ENCODE measurements at regions not wholly inside any gene's neighbourhood (a gene's known extent, or its start where the extent isn't known, plus 50 kb on each side); places are given as distances from the start of the nearest gene placed in this dataset.
"Not testable (repeated sequence)": the region's sequence is repeated elsewhere in the genome, so short reads cannot be mapped to it uniquely, and the experiment has no call there.

DNA sequence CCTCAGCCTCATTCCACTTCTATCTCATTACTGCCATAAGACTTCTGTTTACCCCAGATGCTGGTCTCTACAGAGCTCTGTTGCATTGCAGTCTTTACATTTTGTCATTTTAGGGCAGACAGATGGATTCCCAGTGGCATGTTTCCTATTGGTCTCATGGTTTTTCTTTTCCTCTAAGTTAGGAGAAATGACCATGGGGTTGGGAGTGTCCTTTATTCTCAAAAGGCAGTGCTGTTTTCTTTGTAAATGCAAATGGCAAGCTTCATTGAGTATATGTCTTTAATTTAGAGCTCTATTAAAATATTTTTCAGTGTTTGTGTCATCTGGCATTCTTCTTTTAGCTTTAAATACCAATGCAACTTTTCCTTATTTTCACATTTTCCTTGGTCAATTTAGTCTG, 57.0 kb downstream of the MSTN start:
- H3K27me3 ChIP-seq: no peaks in the 10 kb centered on the region
- H3K27ac ChIP-seq: no peak overlapping the region
- H3K4me3 ChIP-seq: no peak overlapping the region
- no peaks in the 10 kb centered on the region for H3K4me1 ChIP-seq
- intact Hi-C loops (cut with DNase I): no loop called here
- no peak for DNase-seq
- H3K36me3 ChIP-seq: no peaks in the 10 kb centered on the region
- H3K9me3 ChIP-seq: no peaks in the 10 kb centered on the region
- TF ChIP-seq, protein P1, sequence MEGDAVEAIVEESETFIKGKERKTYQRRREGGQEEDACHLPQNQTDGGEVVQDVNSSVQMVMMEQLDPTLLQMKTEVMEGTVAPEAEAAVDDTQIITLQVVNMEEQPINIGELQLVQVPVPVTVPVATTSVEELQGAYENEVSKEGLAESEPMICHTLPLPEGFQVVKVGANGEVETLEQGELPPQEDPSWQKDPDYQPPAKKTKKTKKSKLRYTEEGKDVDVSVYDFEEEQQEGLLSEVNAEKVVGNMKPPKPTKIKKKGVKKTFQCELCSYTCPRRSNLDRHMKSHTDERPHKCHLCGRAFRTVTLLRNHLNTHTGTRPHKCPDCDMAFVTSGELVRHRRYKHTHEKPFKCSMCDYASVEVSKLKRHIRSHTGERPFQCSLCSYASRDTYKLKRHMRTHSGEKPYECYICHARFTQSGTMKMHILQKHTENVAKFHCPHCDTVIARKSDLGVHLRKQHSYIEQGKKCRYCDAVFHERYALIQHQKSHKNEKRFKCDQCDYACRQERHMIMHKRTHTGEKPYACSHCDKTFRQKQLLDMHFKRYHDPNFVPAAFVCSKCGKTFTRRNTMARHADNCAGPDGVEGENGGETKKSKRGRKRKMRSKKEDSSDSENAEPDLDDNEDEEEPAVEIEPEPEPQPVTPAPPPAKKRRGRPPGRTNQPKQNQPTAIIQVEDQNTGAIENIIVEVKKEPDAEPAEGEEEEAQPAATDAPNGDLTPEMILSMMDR (IDR thresholded peaks at IDR 0.05): no peak
- ATAC-seq: no peak

DNA sequence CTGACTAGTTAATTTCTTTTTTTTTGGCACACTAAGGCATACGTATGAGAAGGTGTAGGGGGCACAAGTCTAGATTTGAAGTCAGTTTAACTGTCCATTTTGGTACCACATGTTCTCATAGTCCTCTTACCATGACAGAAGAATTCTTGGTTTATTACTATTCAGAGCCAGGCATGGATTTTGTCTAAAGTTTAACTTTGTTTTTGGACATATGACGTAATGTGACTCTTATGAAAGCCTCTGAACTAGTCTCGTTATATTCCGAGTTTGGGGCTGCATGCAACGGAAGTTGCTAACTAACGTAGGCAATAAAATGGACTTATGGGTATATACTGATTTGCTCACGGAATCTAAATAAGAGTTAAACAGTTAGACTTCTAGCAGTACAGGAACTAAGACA, 62.9 kb downstream of the MSTN start:
- TF ChIP-seq, protein P1 (IDR thresholded peaks at IDR 0.05): no peak
- DNase-seq (no peak), ATAC-seq (no peak)
- intact Hi-C loops (cut with DNase I): no loop called here
- no peak overlapping the region for H3K27ac ChIP-seq
- no peak overlapping the region for H3K4me3 ChIP-seq
- no peaks in the 10 kb centered on the region for H3K36me3 ChIP-seq
- no peaks in the 10 kb centered on the region for H3K4me1 ChIP-seq
- H3K9me3 ChIP-seq: peaks cover 0 to 42% of the 10 kb centered on the region in 2 donors
- no peaks in the 10 kb centered on the region for H3K27me3 ChIP-seq

DNA sequence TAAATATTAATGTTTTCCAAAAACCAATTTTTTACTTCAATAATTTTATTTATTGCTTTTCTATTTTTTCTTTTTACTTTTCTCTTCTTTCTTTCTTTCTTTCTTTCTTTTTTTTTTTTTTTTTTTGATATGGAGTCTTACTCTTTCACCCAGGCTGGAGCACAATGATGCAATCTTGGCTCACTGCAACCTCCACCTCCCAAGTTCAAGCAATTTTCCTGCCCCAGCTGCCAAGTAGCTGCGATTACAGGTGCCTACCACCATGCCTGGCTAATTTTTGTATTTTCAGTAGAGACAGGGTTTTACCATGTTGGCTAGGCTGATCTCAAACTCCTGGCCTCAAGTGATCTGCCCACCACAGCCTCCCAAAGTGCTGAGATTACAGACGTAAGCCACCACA, 63.9 kb downstream of the MSTN start:
- H3K4me3 ChIP-seq; H3K4me1 ChIP-seq; ATAC-seq; H3K27me3 ChIP-seq; H3K27ac ChIP-seq; DNase-seq; intact Hi-C loops (cut with DNase I); H3K36me3 ChIP-seq: not testable (repeated sequence)
- H3K9me3 ChIP-seq: peaks cover 0 to 48% of the 10 kb centered on the region in 2 donors

DNA sequence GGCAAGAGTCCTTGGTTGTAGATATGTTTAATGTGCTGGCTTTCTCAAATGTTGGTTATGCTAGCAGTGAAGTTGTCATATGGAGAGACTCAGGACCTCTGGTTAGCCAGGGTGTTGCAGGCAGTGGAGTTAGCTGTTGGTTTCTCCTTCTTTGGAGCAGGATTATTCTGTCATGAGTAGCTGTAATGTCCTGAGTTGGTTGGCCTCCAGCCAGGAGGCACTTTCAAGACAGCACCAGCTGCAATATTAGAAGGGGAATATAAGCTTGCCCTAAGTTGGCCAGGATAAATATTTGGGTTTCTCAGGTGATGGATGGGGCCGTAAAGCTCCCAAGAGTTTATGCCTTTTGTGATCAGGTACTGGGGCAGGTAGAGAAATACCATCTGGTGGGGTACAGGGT, 65.5 kb downstream of the MSTN start:
- H3K36me3 ChIP-seq: no peaks in the 10 kb centered on the region
- H3K27me3 ChIP-seq: no peaks in the 10 kb centered on the region
- H3K4me3 ChIP-seq: no peak overlapping the region
- ATAC-seq (no peak), DNase-seq (no peak)
- peaks cover 0 to 49% of the 10 kb centered on the region in 2 donors for H3K9me3 ChIP-seq
- TF ChIP-seq, protein P1 (IDR thresholded peaks at IDR 0.05): no peak
- no peaks in the 10 kb centered on the region for H3K4me1 ChIP-seq
- intact Hi-C loops (cut with DNase I): no loop called here
- no peak overlapping the region for H3K27ac ChIP-seq

DNA sequence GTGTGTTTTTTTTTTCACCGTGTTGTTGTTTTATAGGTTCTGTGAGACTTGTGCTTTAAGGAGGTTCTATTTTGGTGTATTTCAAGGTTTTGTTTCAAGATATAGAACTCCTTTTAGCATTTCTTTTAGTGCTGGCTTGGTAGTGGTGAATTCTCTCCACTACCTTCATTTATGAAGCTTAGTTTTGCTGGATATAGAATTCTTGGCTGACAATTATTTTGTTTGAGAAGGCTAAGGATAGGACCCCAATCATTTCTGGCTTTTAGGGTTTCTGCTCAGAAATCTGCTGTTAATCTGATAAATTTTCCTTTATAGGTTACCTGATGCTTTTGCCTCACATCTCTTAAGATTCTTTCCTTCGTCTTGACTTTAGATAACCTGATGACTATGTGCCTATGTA, 66.8 kb downstream of the MSTN start:
- no peak for DNase-seq
- no peaks in the 10 kb centered on the region for H3K36me3 ChIP-seq
- TF ChIP-seq, protein P1 (IDR thresholded peaks at IDR 0.05): no peak
- H3K4me3 ChIP-seq: no peak overlapping the region
- no peaks in the 10 kb centered on the region for H3K27me3 ChIP-seq
- H3K27ac ChIP-seq: no peak overlapping the region
- no peak for ATAC-seq
- H3K9me3 ChIP-seq: peaks cover 0 to 49% of the 10 kb centered on the region in 2 donors
- intact Hi-C loops (cut with DNase I): no loop called here
- H3K4me1 ChIP-seq: no peaks in the 10 kb centered on the region

DNA sequence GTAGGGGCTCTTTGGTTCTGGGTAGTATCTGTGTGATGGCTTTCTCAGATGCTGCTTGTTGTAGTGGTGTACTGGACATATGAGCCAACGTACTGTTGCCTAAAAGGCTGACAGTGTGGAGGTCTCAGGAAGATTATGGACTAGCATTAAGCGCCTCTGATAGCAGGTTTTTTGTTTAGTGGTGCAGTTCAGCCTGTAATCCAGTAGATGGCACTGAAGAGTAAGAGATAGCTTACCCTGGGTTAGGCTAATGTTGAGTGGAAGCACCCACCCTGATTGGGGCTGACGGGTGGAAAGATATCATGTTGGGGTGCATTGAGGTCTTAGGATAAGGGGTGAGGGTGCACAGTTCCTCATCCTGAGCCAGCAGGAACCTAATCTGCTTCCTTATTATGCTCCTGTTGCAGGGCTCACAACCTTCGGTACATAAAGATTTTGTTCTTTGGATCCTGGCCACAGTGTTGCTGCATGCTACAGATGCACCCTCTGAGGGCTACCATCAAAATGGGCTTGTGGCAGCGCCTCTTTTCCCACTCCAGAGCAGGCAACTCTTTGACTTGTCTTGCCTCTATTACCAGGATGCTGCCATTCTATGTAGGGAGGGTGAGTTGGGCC, 79.6 kb downstream of the MSTN start:
- no peaks in the 10 kb centered on the region for H3K27me3 ChIP-seq
- no peak overlapping the region for H3K4me3 ChIP-seq
- TF ChIP-seq, protein P1 (IDR thresholded peaks at IDR 0.05): no peak
- intact Hi-C loops (cut with DNase I): no loop called here
- no peaks in the 10 kb centered on the region for H3K36me3 ChIP-seq
- no peak for ATAC-seq
- H3K9me3 ChIP-seq: peaks cover 0 to 59% of the 10 kb centered on the region in 2 donors
- H3K4me1 ChIP-seq: no peaks in the 10 kb centered on the region
- DNase-seq: no peak
- no peak overlapping the region for H3K27ac ChIP-seq
